HEK293T (cell line): ENCODE measurements at regions not wholly inside any gene's neighbourhood (a gene's known extent, or its start where the extent isn't known, plus 50 kb on each side); places are given as distances from the start of the nearest gene placed in this dataset.

ENCODE experiments used
- BHLHE40 ChIP-seq: fragments of 450-650 bp; IDR thresholded peaks from 2 replicates; pipeline ENCODE4 v1.6.1; 2016; ENCODE audit warnings: mild to moderate bottlenecking, moderate library complexity, borderline replicate concordance
- ELF4 ChIP-seq: fragments of 450-650 bp; IDR thresholded peaks from 2 replicates; pipeline ENCODE4 v1.6.1; 2017; ENCODE audit warnings: antibody characterized with exemption
- FOXA1 ChIP-seq: fragments of 450-650 bp; IDR thresholded peaks from 2 replicates; pipeline ENCODE4 v1.6.1; 2016; ENCODE audit warnings: mild to moderate bottlenecking
- FOXK2 ChIP-seq: fragments of 450-650 bp; IDR thresholded peaks from 2 replicates; pipeline ENCODE4 v1.6.1; 2016; ENCODE audit warnings: mild to moderate bottlenecking
- FOXM1 ChIP-seq: fragments of 450-650 bp; IDR thresholded peaks from 2 replicates; pipeline ENCODE4 v1.6.1; 2017; ENCODE audit warnings: mild to moderate bottlenecking, borderline replicate concordance
- LEF1 ChIP-seq: fragments of 450-650 bp; IDR thresholded peaks from 2 replicates; pipeline ENCODE4 v1.6.1; 2017; ENCODE audit warnings: mild to moderate bottlenecking, borderline replicate concordance
- PKNOX1 ChIP-seq: fragments of 450-650 bp; IDR thresholded peaks from 2 replicates; pipeline ENCODE4 v1.6.1; 2016
- SP1 ChIP-seq: fragments of 450-650 bp; IDR thresholded peaks from 2 replicates; pipeline ENCODE4 v1.6.1; 2017
- TARDBP ChIP-seq: fragments of 450-650 bp; IDR thresholded peaks from 2 replicates; pipeline ENCODE4 v1.6.1; 2016

DNA sequence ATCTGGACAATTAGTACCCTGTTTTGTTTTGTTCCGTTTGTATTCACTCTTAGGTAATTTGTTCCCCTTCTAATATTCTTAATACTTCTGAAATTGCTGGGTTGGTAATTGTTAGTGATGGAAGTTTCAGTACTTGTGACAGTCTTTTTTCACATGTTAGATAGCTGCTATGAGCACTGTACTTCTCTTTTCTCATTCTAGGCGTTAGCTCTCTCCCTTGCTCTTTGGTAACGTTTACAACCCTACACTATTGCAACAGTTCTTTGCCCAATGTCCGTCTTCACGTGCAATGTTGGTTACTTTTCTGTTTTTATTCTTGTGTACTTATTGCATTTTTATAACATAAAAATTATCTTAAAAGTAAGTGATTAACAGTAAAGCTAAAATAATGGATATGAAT lies 1509.0 kb downstream of the MAT2B start:
- TF ChIP-seq PKNOX1: no peak
- no peak for TF ChIP-seq TARDBP
- TF ChIP-seq FOXM1: no peak
- TF ChIP-seq ELF4: no peak
- no peak for TF ChIP-seq BHLHE40
- TF ChIP-seq SP1: no peak
- no peak for TF ChIP-seq FOXA1
- no peak for TF ChIP-seq LEF1
- TF ChIP-seq FOXK2: no peak
